ENCODE measurements at regions not wholly inside any gene's neighbourhood (a gene's known extent, or its start where the extent isn't known, plus 50 kb on each side); places are given as distances from the start of the nearest gene placed in this dataset.

DNA sequence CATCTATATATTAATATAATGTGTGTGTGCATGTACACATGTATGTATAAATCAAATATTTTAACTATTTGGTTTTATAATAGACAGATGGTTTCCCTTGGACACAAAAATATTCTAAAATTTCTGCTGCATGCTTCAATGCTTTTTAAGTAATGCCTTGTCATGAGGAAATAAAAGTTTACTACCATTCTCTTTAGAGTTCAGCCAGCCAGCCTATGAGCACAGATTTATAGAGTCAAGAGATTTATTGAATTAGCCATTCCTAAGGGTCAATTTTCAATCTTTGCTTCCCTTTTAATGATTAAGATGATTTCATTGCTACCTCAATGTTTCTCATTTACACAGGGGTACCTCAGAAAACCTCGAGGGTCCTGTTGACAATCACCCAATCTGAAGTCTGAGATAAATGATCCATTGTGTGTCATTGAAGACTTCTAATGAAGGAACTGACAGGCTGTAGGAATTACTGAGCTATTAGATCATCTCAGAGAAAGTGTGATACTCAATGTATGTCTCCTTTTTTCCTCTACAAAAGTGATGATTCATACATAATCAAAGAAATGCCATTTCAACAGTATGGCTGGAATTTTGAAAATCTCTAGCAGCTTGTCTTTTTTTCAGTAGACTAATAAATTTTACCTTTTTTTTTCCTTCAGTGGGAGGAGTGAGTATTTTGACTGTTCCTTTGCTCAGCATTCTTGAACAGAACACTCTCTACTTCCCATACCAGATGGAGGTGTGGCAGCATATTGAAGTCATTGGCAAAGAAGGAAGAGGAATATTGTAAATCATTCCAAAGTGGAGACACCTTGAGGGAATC is 222.6 kb upstream of the PCDH18 start (continued):
- TF ChIP-seq, protein P1, sequence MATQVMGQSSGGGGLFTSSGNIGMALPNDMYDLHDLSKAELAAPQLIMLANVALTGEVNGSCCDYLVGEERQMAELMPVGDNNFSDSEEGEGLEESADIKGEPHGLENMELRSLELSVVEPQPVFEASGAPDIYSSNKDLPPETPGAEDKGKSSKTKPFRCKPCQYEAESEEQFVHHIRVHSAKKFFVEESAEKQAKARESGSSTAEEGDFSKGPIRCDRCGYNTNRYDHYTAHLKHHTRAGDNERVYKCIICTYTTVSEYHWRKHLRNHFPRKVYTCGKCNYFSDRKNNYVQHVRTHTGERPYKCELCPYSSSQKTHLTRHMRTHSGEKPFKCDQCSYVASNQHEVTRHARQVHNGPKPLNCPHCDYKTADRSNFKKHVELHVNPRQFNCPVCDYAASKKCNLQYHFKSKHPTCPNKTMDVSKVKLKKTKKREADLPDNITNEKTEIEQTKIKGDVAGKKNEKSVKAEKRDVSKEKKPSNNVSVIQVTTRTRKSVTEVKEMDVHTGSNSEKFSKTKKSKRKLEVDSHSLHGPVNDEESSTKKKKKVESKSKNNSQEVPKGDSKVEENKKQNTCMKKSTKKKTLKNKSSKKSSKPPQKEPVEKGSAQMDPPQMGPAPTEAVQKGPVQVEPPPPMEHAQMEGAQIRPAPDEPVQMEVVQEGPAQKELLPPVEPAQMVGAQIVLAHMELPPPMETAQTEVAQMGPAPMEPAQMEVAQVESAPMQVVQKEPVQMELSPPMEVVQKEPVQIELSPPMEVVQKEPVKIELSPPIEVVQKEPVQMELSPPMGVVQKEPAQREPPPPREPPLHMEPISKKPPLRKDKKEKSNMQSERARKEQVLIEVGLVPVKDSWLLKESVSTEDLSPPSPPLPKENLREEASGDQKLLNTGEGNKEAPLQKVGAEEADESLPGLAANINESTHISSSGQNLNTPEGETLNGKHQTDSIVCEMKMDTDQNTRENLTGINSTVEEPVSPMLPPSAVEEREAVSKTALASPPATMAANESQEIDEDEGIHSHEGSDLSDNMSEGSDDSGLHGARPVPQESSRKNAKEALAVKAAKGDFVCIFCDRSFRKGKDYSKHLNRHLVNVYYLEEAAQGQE (IDR thresholded peaks at IDR 0.05; ENCODE audit: unreplicated experiment): no peak
- TF ChIP-seq EZH2phosphoT487 (IDR thresholded peaks at IDR 0.05; ENCODE audit: unreplicated experiment) (no peak), NANOG (IDR thresholded peaks at IDR 0.05; ENCODE audit: borderline replicate concordance) (no peak), EZH2 (IDR thresholded peaks at IDR 0.05; ENCODE audit: low read depth, unreplicated experiment) (no peak), ZNF114 (CRISPR knock-in tag; IDR thresholded peaks at IDR 0.05) (no peak), CREB1 (CRISPR knock-in tag; IDR thresholded peaks at IDR 0.05; ENCODE audit: low read depth) (no peak)
- TF ChIP-seq, protein P2, sequence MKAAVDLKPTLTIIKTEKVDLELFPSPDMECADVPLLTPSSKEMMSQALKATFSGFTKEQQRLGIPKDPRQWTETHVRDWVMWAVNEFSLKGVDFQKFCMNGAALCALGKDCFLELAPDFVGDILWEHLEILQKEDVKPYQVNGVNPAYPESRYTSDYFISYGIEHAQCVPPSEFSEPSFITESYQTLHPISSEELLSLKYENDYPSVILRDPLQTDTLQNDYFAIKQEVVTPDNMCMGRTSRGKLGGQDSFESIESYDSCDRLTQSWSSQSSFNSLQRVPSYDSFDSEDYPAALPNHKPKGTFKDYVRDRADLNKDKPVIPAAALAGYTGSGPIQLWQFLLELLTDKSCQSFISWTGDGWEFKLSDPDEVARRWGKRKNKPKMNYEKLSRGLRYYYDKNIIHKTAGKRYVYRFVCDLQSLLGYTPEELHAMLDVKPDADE (IDR thresholded peaks at IDR 0.05): no peak

DNA sequence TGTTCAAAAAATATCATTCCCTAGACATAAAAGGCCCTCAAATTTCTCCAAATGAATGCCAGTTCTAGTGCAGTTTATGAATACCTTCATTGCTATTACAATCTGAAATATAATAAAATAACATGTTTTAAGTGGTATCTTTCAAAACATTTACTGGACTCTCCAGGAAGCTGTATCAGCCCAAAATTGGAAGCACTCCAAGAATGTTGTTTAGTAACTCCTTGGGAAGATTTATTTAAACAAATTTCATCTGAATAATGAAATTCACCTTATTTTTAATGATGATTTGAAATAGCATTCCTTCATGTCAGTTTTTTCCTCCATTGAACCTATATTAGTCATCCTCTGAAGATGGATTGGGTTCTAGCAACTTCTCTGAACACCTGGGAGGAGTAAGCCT is 217.2 kb upstream of the PCDH18 start:
- H3K27me3 Mint-ChIP-seq (ENCODE audit: insufficient read depth, low read depth, poor library complexity): peaks cover 2% of the 10 kb centered on the region
- no peak overlapping the region for H3K27ac ChIP-seq (ENCODE audit: low read depth)
- no peak for DNase-seq (ENCODE audit: low spot score)
- no peak overlapping the region for H3K4me2 ChIP-seq
- H3K9me2 ChIP-seq (ENCODE audit: insufficient read depth): no peaks in the 10 kb centered on the region
- H3K4me1 Mint-ChIP-seq: no peaks in the 10 kb centered on the region
- H3K9me3 Mint-ChIP-seq: no peaks in the 10 kb centered on the region
- no peaks in the 10 kb centered on the region for H3F3A ChIP-seq (replicated peaks; ENCODE audit: low read depth)
- H3K27me3 ChIP-seq (ENCODE audit: insufficient read depth): no peaks in the 10 kb centered on the region
- TF ChIP-seq CREB1 (CRISPR knock-in tag; IDR thresholded peaks at IDR 0.05; ENCODE audit: low read depth) (no peak), EZH2phosphoT487 (IDR thresholded peaks at IDR 0.05; ENCODE audit: unreplicated experiment) (no peak), ZNF331 (CRISPR knock-in tag; IDR thresholded peaks at IDR 0.05; ENCODE audit: low read depth) (no peak), EZH2 (IDR thresholded peaks at IDR 0.05; ENCODE audit: low read depth, unreplicated experiment) (no peak)
- TF ChIP-seq, protein P2 (IDR thresholded peaks at IDR 0.05): no peak
- no peak for ATAC-seq
- H3K79me2 ChIP-seq (replicated peaks; ENCODE audit: insufficient read depth): no peaks in the 10 kb centered on the region
- H3K4me3 Mint-ChIP-seq: no peak overlapping the region
- H3K36me3 Mint-ChIP-seq (ENCODE audit: low read depth): no peaks in the 10 kb centered on the region
- no peak overlapping the region for H3K4me3 ChIP-seq
- H3K36me3 ChIP-seq (ENCODE audit: insufficient read depth): no peaks in the 10 kb centered on the region
- H2AFZ ChIP-seq: no peak overlapping the region
- no peaks in the 10 kb centered on the region for H4K20me1 ChIP-seq (replicated peaks; ENCODE audit: insufficient read depth)
- no peak overlapping the region for H3K27ac Mint-ChIP-seq
- H3K4me1 ChIP-seq (ENCODE audit: insufficient read depth): no peaks in the 10 kb centered on the region
